ENCODE measurements at regions not wholly inside any gene's neighbourhood (a gene's known extent, or its start where the extent isn't known, plus 50 kb on each side); places are given as distances from the start of the nearest gene placed in this dataset.

- Histone ChIP-seq H2BK120ac (ENCODE audit: low read depth, low read length, poor library complexity, severe bottlenecking) (no peak overlapping the region), H3K23me2 (ENCODE audit: insufficient read length, low read depth, low read length, poor library complexity, severe bottlenecking) (no peaks in the 10 kb centered on the region), H3T11ph (ENCODE audit: low read length) (no peak overlapping the region), H3K14ac (ENCODE audit: insufficient read depth, low read length) (no peak overlapping the region), H2BK20ac (ENCODE audit: low read depth, low read length, poor library complexity, severe bottlenecking) (no peak overlapping the region), H2AFZ (ENCODE audit: low read length) (no peak overlapping the region), H4K8ac (replicated peaks; ENCODE audit: insufficient read length, low read depth, low read length) (no peak overlapping the region), H3K4ac (ENCODE audit: low read depth, low read length) (no peak overlapping the region), H3K56ac (ENCODE audit: insufficient read length, low read depth, low read length) (no peak overlapping the region), H3K79me2 (ENCODE audit: insufficient read depth, low read length) (no peaks in the 10 kb centered on the region), H3K9ac (ENCODE audit: extremely low read depth, insufficient read length, low read length) (no peak overlapping the region), H4K5ac (ENCODE audit: insufficient read length, low read depth, low read length) (no peak overlapping the region), H3K18ac (ENCODE audit: insufficient read length, low read depth, low read length) (no peak overlapping the region), H3K23ac (ENCODE audit: insufficient read length, low read depth, low read length) (no peak overlapping the region), H2BK12ac (ENCODE audit: insufficient read length, low read depth, low read length) (no peak overlapping the region), H2BK5ac (ENCODE audit: insufficient read length, low read length) (no peak overlapping the region), H3K4me2 (ENCODE audit: insufficient read depth, insufficient read length, low read length) (no peak overlapping the region), H2AK5ac (ENCODE audit: insufficient read length, low read length) (no peak overlapping the region), H4K20me1 (ENCODE audit: control insufficient read depth, insufficient read depth, insufficient read length) (no peaks in the 10 kb centered on the region), H2BK15ac (ENCODE audit: low read depth, low read length) (no peak overlapping the region), H3K27ac (ENCODE audit: insufficient read length, low read depth, low read length) (no peak overlapping the region), H3K4me1 (ENCODE audit: insufficient read depth, low read length) (no peaks in the 10 kb centered on the region), H3K27me3 (ENCODE audit: insufficient read depth, low read length) (no peaks in the 10 kb centered on the region), H3K79me1 (ENCODE audit: insufficient read depth, low read depth, low read length, poor library complexity, severe bottlenecking) (no peaks in the 10 kb centered on the region), H4K91ac (ENCODE audit: insufficient read length, low read depth, low read length) (no peak overlapping the region), H3K9me3 (ENCODE audit: control insufficient read depth, low read depth, low read length) (no peaks in the 10 kb centered on the region)
- Mint-ChIP-seq H3K27me3 (ENCODE audit: low read depth) (no peaks in the 10 kb centered on the region; the same call in none of the 2 replicates), H3K4me3 (no peak overlapping the region), H3K9me3 (no peaks in the 10 kb centered on the region), H3K27ac (0 out of 7 replicates have a peak overlapping the region, but pooled peaks of 1 of the 3 experiments have one; percentile 16), H3K36me3 (ENCODE audit: insufficient read depth in 1 of 3, low read depth in 3 of 3) (no peaks in the 10 kb centered on the region), H3K4me1 (peaks cover 4 to 6% of the 10 kb centered on the region in 2 experiments; a peak in 3 of 4 replicates)
- no CpG with 5 or more reads among the region's 3 CpGs for WGBS (ENCODE audit: extremely low coverage, insufficient read length, low lambda C conversion rate)
- DNase-seq = peak; percentile 39
- peak; percentile 52; the same call in 2 of the 3 replicates for TF ChIP-seq CTCF (conservative IDR thresholded peaks at IDR 0.05)
Measured at GRCh38 chr15:46309914-46310313, 675.1 kb downstream of the SQOR start.

All from H9 (cell line).